ENCODE measurements at regions not wholly inside any gene's neighbourhood (a gene's known extent, or its start where the extent isn't known, plus 50 kb on each side); places are given as distances from the start of the nearest gene placed in this dataset.

DNA sequence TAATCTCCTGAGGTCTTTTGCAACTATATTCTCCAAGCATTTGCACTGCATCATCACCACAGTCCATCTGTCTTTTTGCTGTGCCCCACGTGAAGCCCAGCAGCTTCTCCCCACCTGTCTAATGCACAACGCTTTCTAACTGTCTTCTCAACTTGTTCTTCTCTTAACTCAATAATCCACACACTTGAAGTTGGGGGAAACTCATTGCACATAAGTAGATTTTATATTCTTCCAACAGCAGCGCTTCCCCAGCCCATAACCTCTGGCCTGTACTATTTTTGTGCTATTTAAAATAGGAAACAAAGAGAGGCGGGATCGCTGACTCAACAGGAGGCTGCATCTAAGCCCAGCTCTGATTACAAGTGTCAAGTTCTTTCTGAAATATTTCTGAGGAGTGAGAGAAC, 226.7 kb downstream of the GXYLT1 start:
- DNase-seq (peak; percentile 17 to 22), ATAC-seq (peak; percentile 90 to 93)
- Histone ChIP-seq H3K27ac (peak overlapping the region; percentile 43 to 78 (median 52)), H3K4me3 (peak overlapping the region in 3 of 4 donors; percentile 6 to 37 (median 8)), H3K36me3 (no peaks in the 10 kb centered on the region), H3K27me3 (no peaks in the 10 kb centered on the region), H3K4me1 (peaks cover 16 to 28% of the 10 kb centered on the region in 2 donors), H3K9me3 (no peaks in the 10 kb centered on the region)
- TF ChIP-seq POLR2A (IDR thresholded peaks at IDR 0.05): no peak
- TF ChIP-seq, protein P1, sequence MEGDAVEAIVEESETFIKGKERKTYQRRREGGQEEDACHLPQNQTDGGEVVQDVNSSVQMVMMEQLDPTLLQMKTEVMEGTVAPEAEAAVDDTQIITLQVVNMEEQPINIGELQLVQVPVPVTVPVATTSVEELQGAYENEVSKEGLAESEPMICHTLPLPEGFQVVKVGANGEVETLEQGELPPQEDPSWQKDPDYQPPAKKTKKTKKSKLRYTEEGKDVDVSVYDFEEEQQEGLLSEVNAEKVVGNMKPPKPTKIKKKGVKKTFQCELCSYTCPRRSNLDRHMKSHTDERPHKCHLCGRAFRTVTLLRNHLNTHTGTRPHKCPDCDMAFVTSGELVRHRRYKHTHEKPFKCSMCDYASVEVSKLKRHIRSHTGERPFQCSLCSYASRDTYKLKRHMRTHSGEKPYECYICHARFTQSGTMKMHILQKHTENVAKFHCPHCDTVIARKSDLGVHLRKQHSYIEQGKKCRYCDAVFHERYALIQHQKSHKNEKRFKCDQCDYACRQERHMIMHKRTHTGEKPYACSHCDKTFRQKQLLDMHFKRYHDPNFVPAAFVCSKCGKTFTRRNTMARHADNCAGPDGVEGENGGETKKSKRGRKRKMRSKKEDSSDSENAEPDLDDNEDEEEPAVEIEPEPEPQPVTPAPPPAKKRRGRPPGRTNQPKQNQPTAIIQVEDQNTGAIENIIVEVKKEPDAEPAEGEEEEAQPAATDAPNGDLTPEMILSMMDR (IDR thresholded peaks at IDR 0.05 in 4 of 5, conservative IDR thresholded peaks at IDR 0.05 in 1 of 5): no peak
- in situ Hi-C loops (cut with MboI; ENCODE audit: low sequenced_read_pairs in 4 of 4): no loop called here
- intact Hi-C loops (cut with DNase I; ENCODE audit: low total_unique reads): no loop called here

DNA sequence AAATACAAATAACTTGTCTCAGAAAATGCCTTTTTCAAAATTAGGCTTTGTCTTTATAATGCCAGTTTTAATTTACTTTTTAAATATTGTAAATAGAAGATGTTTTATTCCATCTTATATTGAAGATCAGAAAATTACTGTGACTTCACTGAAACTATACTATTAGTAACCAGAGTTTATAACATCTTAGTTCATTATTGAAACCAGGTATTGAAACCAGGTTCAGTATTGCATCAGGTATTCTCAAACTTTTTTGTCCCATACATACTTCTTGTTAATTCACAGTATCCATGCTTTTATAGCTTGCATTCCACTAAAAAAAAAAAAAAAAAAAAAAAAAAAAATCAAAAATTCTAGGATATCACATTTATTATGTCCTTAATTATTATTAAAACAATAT, 227.5 kb downstream of the GXYLT1 start:
- intact Hi-C loops (cut with DNase I; ENCODE audit: low total_unique reads) (no loop called here), in situ Hi-C loops (cut with MboI; ENCODE audit: low sequenced_read_pairs in 4 of 4) (no loop called here)
- Histone ChIP-seq H3K9me3 (no peaks in the 10 kb centered on the region), H3K27me3 (no peaks in the 10 kb centered on the region), H3K4me1 (peaks cover 16 to 28% of the 10 kb centered on the region in 2 donors), H3K4me3 (no peak overlapping the region), H3K27ac (peak overlapping the region in 1 of 4 donors; percentile 78), H3K36me3 (no peaks in the 10 kb centered on the region)
- no peak for ATAC-seq
- no peak for DNase-seq
- no peak for TF ChIP-seq POLR2A (IDR thresholded peaks at IDR 0.05)
- TF ChIP-seq, protein P1 (IDR thresholded peaks at IDR 0.05 in 4 of 5, conservative IDR thresholded peaks at IDR 0.05 in 1 of 5): no peak

DNA sequence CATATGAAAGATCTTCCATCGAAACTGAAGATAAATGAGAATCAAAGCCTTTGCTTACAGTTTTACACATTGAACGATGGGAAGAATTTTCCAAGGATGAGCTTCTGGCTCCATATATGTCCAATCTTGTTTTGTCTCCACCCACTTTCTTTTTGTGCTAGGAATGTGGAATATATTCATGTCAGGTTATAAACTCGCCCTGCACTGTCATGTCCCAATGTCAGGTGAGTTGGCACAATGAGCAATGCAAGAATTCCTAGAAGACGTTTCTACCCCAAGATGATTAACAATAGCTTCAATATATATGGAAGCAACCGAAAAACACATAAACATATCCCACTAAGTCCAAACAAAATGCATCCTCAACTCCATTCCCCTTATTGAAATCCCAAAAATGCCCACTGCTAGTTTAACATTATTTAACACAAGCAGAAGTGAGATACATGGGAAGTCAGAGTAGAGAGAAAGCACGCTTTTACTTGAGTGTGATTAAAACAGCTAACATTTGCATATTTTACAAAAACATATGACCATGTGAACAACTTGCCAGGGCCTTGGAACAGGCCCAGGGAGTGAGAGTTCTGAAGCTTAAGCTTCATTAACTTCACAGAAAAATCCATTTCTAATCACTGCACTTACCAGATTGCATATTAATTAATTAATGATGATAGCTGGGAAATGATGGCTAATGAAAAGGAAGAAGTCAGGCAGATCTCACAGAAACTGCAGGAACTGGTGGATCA, 233.9 kb downstream of the GXYLT1 start:
- Histone ChIP-seq H3K4me1 (no peaks in the 10 kb centered on the region), H3K36me3 (no peaks in the 10 kb centered on the region), H3K27me3 (no peaks in the 10 kb centered on the region), H3K9me3 (no peaks in the 10 kb centered on the region), H3K27ac (no peak overlapping the region), H3K4me3 (no peak overlapping the region)
- in situ Hi-C loops (cut with MboI; ENCODE audit: low sequenced_read_pairs in 4 of 4): no loop called here
- ATAC-seq (no peak), DNase-seq (no peak)
- no peak for TF ChIP-seq POLR2A (IDR thresholded peaks at IDR 0.05)
- TF ChIP-seq, protein P1 (IDR thresholded peaks at IDR 0.05 in 4 of 5, conservative IDR thresholded peaks at IDR 0.05 in 1 of 5): no peak
- intact Hi-C loops (cut with DNase I; ENCODE audit: low total_unique reads): no loop called here

DNA sequence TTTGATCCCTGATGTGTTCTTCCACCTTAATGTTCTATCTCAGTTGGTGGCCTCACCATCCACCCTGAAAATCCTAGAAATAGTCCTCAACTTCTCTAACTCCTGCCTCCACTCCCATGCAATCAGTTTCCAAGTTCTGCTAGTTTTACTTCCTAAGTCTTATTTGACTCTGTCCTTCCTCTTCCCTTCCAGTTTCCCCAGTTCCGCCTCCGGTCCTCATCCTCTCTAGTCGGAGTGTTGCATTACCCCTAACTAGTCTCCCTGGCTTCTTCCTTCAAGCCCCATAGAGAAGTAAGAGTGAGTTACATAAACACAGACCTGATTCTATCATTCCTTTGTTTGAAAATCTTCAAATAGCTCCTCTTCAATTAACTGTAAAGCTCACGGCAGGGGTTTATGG, 236.5 kb downstream of the GXYLT1 start:
- Histone ChIP-seq H3K36me3 (no peaks in the 10 kb centered on the region), H3K4me1 (no peaks in the 10 kb centered on the region), H3K4me3 (no peak overlapping the region), H3K27ac (no peak overlapping the region), H3K9me3 (no peaks in the 10 kb centered on the region), H3K27me3 (no peaks in the 10 kb centered on the region)
- intact Hi-C loops (cut with DNase I; ENCODE audit: low total_unique reads): no loop called here
- in situ Hi-C loops (cut with MboI; ENCODE audit: low sequenced_read_pairs in 4 of 4): no loop called here
- ATAC-seq: no peak
- TF ChIP-seq POLR2A (IDR thresholded peaks at IDR 0.05): no peak
- TF ChIP-seq, protein P1 (IDR thresholded peaks at IDR 0.05 in 4 of 5, conservative IDR thresholded peaks at IDR 0.05 in 1 of 5): no peak
- no peak for DNase-seq

Data from gastrocnemius medialis (tissue), 4 donors.